SU-DHL-6 (cell line): ENCODE measurements at regions not wholly inside any gene's neighbourhood (a gene's known extent, or its start where the extent isn't known, plus 50 kb on each side); places are given as distances from the start of the nearest gene placed in this dataset.

Experiments
- H2AFZ ChIP-seq: fragments of 200-600 bp; sonication (generic); 2 replicates; pipeline ENCODE4 v1.6.1; 2014; ENCODE audit warnings: low read depth, mild to moderate bottlenecking, moderate library complexity, mixed read lengths, antibody characterized with exemption, low read length; ENCODE audit not compliant: severe bottlenecking
- H3F3A ChIP-seq: fragments of 200-600 bp; shearing (Covaris generic); 2 replicates; pipeline ENCODE4 v1.6.0; 2016; ENCODE audit warnings: antibody characterized with exemption, mild to moderate bottlenecking; ENCODE audit not compliant: insufficient read depth
- H3K27ac ChIP-seq: fragments of 200-600 bp; sonication (generic); 2 replicates; pipeline ENCODE4 v1.5.1; 2016; ENCODE audit warnings: low read depth, mild to moderate bottlenecking, low read length, moderate library complexity, mixed read lengths
- H3K27me3 ChIP-seq: fragments of 200-600 bp; sonication (generic), shearing (Covaris generic); 2 replicates; pipeline ENCODE4 v1.6.0; 2014; ENCODE audit warnings: mild to moderate bottlenecking, low read length
- H3K36me3 ChIP-seq: fragments of 200-600 bp; sonication (generic); 2 replicates; pipeline ENCODE4 v1.6.1; 2014; ENCODE audit warnings: mild to moderate bottlenecking, low read length, mixed read lengths
- H3K4me2 ChIP-seq: fragments of 300-600, 200-600 bp; shearing (Covaris generic), sonication (generic); 2 replicates; pipeline ENCODE4 v1.6.0; 2014; ENCODE audit warnings: low read length, low read depth, mild to moderate bottlenecking; ENCODE audit not compliant: poor library complexity, severe bottlenecking
- H3K4me3 ChIP-seq: fragments of 200-600 bp; sonication (generic); 2 replicates; pipeline ENCODE4 v1.5.1; 2014; ENCODE audit warnings: antibody characterized with exemption, low read length, mild to moderate bottlenecking, mixed read lengths; ENCODE audit not compliant: insufficient read depth, poor library complexity, severe bottlenecking
- H3K79me2 ChIP-seq: fragments of 200-600 bp; sonication (generic); 2 replicates; pipeline ENCODE4 v1.6.1; 2014; ENCODE audit warnings: mild to moderate bottlenecking, low read length, moderate library complexity; ENCODE audit not compliant: insufficient read depth
- H3K9ac ChIP-seq: fragments of 200-600 bp; sonication (generic); 2 replicates; pipeline ENCODE4 v1.7.0; 2014; ENCODE audit warnings: mild to moderate bottlenecking, low read length
- H3K9me2 ChIP-seq: fragments of 200-600 bp; sonication (generic); replicated peaks from 2 replicates; pipeline ENCODE4 v1.6.1; 2014; ENCODE audit warnings: low read length; ENCODE audit not compliant: insufficient read depth
- H3K9me3 ChIP-seq: fragments of 200-600 bp; sonication (generic); 2 replicates; pipeline ENCODE4 v1.6.1; 2014; ENCODE audit warnings: low read length, mixed read lengths; ENCODE audit not compliant: insufficient read depth
- H4K20me1 ChIP-seq: fragments of 200-600 bp; sonication (generic); 2 replicates; pipeline ENCODE4 v1.6.1; 2014; ENCODE audit warnings: low read depth, mild to moderate bottlenecking, antibody characterized with exemption, low read length, moderate library complexity, mixed read lengths
- CTCF ChIP-seq: fragments of 200-600 bp; sonication (generic); IDR thresholded peaks from one replicate; pipeline ENCODE4 v1.5.1; 2017; ENCODE audit warnings: antibody characterized with exemption, mild to moderate bottlenecking, low read length, moderate library complexity; ENCODE audit not compliant: insufficient read depth, poor library complexity, severe bottlenecking
- EZH2phosphoT487 ChIP-seq: fragments of 200-600 bp; sonication (generic), shearing (Covaris generic); conservative IDR thresholded peaks from 2 replicates; pipeline ENCODE4 v1.6.1; 2018; ENCODE audit warnings: mild to moderate bottlenecking, antibody characterized with exemption, low read length, moderate library complexity, mixed read lengths

- no peaks in the 10 kb centered on the region for H3K9me2 ChIP-seq
- H3K27me3 ChIP-seq = no peaks in the 10 kb centered on the region
- no peak overlapping the region for H3K4me2 ChIP-seq
- H3K79me2 ChIP-seq = no peaks in the 10 kb centered on the region
- no peaks in the 10 kb centered on the region for H3F3A ChIP-seq
- TF ChIP-seq CTCF (no peak), EZH2phosphoT487 (no peak)
- no peak overlapping the region for H2AFZ ChIP-seq
- no peak overlapping the region for H3K4me3 ChIP-seq
- H3K36me3 ChIP-seq = no peaks in the 10 kb centered on the region
- H4K20me1 ChIP-seq = no peaks in the 10 kb centered on the region
- H3K27ac ChIP-seq = no peak overlapping the region
- no peak overlapping the region for H3K9ac ChIP-seq
- H3K9me3 ChIP-seq = no peaks in the 10 kb centered on the region
Observed at GRCh38 chr10:28959850-28960501, 282.7 kb downstream of the BAMBI start.

DNA sequence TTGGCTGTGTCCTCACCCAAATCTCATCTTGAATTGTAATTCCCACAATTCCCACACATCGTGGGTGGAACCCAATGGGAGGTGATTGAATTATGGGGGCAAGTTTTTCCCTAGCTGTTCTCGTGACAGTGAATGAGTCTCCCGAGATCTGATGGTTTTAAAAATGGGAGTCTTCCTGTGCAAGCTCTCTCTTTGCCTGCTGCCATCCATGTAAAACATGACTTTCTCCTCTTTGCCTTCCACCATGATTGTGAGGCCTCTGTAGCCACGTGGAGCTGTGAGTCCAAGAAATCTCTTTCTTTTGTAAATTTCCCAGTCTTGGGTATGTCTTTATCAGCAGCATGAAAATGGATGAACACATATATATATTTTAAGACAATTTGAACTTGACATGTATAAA, 285.4 kb downstream of the BAMBI start:
- H4K20me1 ChIP-seq = no peaks in the 10 kb centered on the region
- H3K9ac ChIP-seq = no peak overlapping the region
- H3F3A ChIP-seq = no peaks in the 10 kb centered on the region
- H2AFZ ChIP-seq = no peak overlapping the region
- H3K79me2 ChIP-seq = no peaks in the 10 kb centered on the region
- H3K36me3 ChIP-seq = no peaks in the 10 kb centered on the region
- no peak overlapping the region for H3K4me2 ChIP-seq
- TF ChIP-seq CTCF (no peak), EZH2phosphoT487 (no peak)
- no peak overlapping the region for H3K27ac ChIP-seq
- no peaks in the 10 kb centered on the region for H3K27me3 ChIP-seq
- H3K4me3 ChIP-seq = no peak overlapping the region
- no peaks in the 10 kb centered on the region for H3K9me2 ChIP-seq
- H3K9me3 ChIP-seq = no peaks in the 10 kb centered on the region

- Histone ChIP-seq H3K9ac (no peak overlapping the region), H3K4me2 (no peak overlapping the region), H3F3A (no peaks in the 10 kb centered on the region), H2AFZ (no peak overlapping the region), H3K4me3 (no peak overlapping the region), H3K36me3 (no peaks in the 10 kb centered on the region), H3K79me2 (no peaks in the 10 kb centered on the region), H3K9me2 (no peaks in the 10 kb centered on the region), H3K27ac (no peak overlapping the region), H4K20me1 (no peaks in the 10 kb centered on the region), H3K27me3 (no peaks in the 10 kb centered on the region), H3K9me3 (no peaks in the 10 kb centered on the region)
- no peak for TF ChIP-seq CTCF
- no peak for TF ChIP-seq EZH2phosphoT487
Observed at GRCh38 chr10:28963539-28964221, 286.4 kb downstream of the BAMBI start.
